NCI-H460 (cell line): ENCODE measurements at regions not wholly inside any gene's neighbourhood (a gene's known extent, or its start where the extent isn't known, plus 50 kb on each side); places are given as distances from the start of the nearest gene placed in this dataset.

ENCODE experiments used
- DNase-seq: peaks from one replicate; pipeline ENCODE4 v3.0.0-alpha.2; 2016; ENCODE audit warnings: low read depth; ENCODE audit errors: extremely low read depth

- DNase-seq, result no peak
Measured at GRCh38 chr3:117434661-117435412, 725.3 kb downstream of the TUSC7 start.

GRCh38 chr3:117435506-117435905 lies 725.9 kb downstream of the TUSC7 start:
- no peak for DNase-seq

GRCh38 chr3:117439812-117440211 lies 730.2 kb downstream of the TUSC7 start:
- DNase-seq, result no peak

- no peak for DNase-seq
Measured at GRCh38 chr3:117441851-117442250, 732.3 kb downstream of the TUSC7 start.

- DNase-seq, result no peak
Measured at GRCh38 chr3:117442566-117442965, 733.0 kb downstream of the TUSC7 start.

- no peak for DNase-seq
Measured at GRCh38 chr3:117443014-117443413, 733.4 kb downstream of the TUSC7 start.

GRCh38 chr3:117444175-117444574 lies 734.6 kb downstream of the TUSC7 start:
- DNase-seq, result no peak

GRCh38 chr3:117447419-117447818 lies 737.8 kb downstream of the TUSC7 start:
- DNase-seq, result no peak

GRCh38 chr3:117450026-117450425 lies 740.4 kb downstream of the TUSC7 start:
- DNase-seq, result no peak

GRCh38 chr3:117454254-117454653 lies 744.7 kb downstream of the TUSC7 start:
- no peak for DNase-seq

GRCh38 chr3:117454908-117455307 lies 745.3 kb downstream of the TUSC7 start:
- no peak for DNase-seq

- no peak for DNase-seq
Measured at GRCh38 chr3:117455782-117456181, 746.2 kb downstream of the TUSC7 start.

GRCh38 chr3:117463276-117464115 lies 753.9 kb downstream of the TUSC7 start:
- DNase-seq, result no peak

- DNase-seq, result no peak
Measured at GRCh38 chr3:117471831-117472230, 762.3 kb downstream of the TUSC7 start.

- no peak for DNase-seq
Measured at GRCh38 chr3:117473981-117474538, 764.5 kb downstream of the TUSC7 start.

GRCh38 chr3:117476572-117476971 lies 767.0 kb downstream of the TUSC7 start:
- no peak for DNase-seq

- DNase-seq, result no peak
Measured at GRCh38 chr3:117477214-117477755, 767.7 kb downstream of the TUSC7 start.

GRCh38 chr3:117479095-117479494 lies 769.5 kb downstream of the TUSC7 start:
- no peak for DNase-seq

GRCh38 chr3:117480525-117480924 lies 770.9 kb downstream of the TUSC7 start:
- DNase-seq, result no peak

- no peak for DNase-seq
Measured at GRCh38 chr3:117480972-117481371, 771.4 kb downstream of the TUSC7 start.

- DNase-seq, result no peak
Measured at GRCh38 chr3:117483839-117484238, 774.3 kb downstream of the TUSC7 start.
